ENCODE measurements at regions not wholly inside any gene's neighbourhood (a gene's known extent, or its start where the extent isn't known, plus 50 kb on each side); places are given as distances from the start of the nearest gene placed in this dataset.
"Not testable (repeated sequence)": the region's sequence is repeated elsewhere in the genome, so short reads cannot be mapped to it uniquely, and the experiment has no call there.

- DNase-seq: no peak
These were observed 81.4 kb downstream of the ACAA2 start for GRCh38 chr18:49731860-49732311.

GRCh38 chr18:49731421-49731841 is 81.9 kb downstream of the ACAA2 start:
- no peak for DNase-seq

GRCh38 chr18:49730951-49731391 is 82.4 kb downstream of the ACAA2 start:
- DNase-seq: no peak

- peak in 1 of 2 experiments; percentile 16 for DNase-seq
These were observed 84.8 kb downstream of the ACAA2 start for GRCh38 chr18:49728542-49728941.

GRCh38 chr18:49727816-49728215 is 85.5 kb downstream of the ACAA2 start:
- no peak for DNase-seq

GRCh38 chr18:49726675-49726963 is 86.7 kb downstream of the ACAA2 start:
- DNase-seq: no peak

- DNase-seq: no peak
These were observed 87.3 kb downstream of the ACAA2 start for GRCh38 chr18:49725809-49726674.

- DNase-seq: no peak
These were observed 89.6 kb downstream of the ACAA2 start for GRCh38 chr18:49723648-49724180.

GRCh38 chr18:49722477-49722876 is 90.9 kb downstream of the ACAA2 start:
- no peak for DNase-seq

- DNase-seq: no peak
These were observed 91.4 kb downstream of the ACAA2 start for GRCh38 chr18:49721981-49722380.

- DNase-seq: not testable (repeated sequence)
These were observed 92.4 kb downstream of the ACAA2 start for GRCh38 chr18:49720944-49721343.

- DNase-seq: no peak
These were observed 95.7 kb downstream of the ACAA2 start for GRCh38 chr18:49717617-49718016.

GRCh38 chr18:49716035-49716434 is 97.3 kb downstream of the ACAA2 start:
- DNase-seq: no peak

GRCh38 chr18:49709347-49709690 is 104.0 kb downstream of the ACAA2 start:
- DNase-seq: no peak

GRCh38 chr18:49708662-49709346 is 104.5 kb downstream of the ACAA2 start:
- DNase-seq: no peak

GRCh38 chr18:49707599-49707998 is 105.7 kb downstream of the ACAA2 start:
- no peak for DNase-seq

- no peak for DNase-seq
These were observed 109.0 kb downstream of the ACAA2 start for GRCh38 chr18:49704334-49704733.

GRCh38 chr18:49701190-49701589 is 112.1 kb downstream of the ACAA2 start:
- DNase-seq: no peak

- DNase-seq: no peak
These were observed 114.0 kb downstream of the ACAA2 start for GRCh38 chr18:49699303-49699702.

- no peak for DNase-seq
These were observed 114.8 kb downstream of the ACAA2 start for GRCh38 chr18:49698525-49699025.

- DNase-seq: no peak
These were observed 115.4 kb downstream of the ACAA2 start for GRCh38 chr18:49697757-49698524.

GRCh38 chr18:49697049-49697448 is 116.3 kb downstream of the ACAA2 start:
- no peak for DNase-seq

- no peak for DNase-seq
These were observed 118.9 kb downstream of the ACAA2 start for GRCh38 chr18:49694402-49694801.

All from stimulated activated CD4-positive, alpha-beta T cell treated with anti-CD3 and anti-CD28 coated beads, Interleukin-4, amount 100 ng/mL, for 4 hours (primary cell).